ENCODE measurements at regions not wholly inside any gene's neighbourhood (a gene's known extent, or its start where the extent isn't known, plus 50 kb on each side); places are given as distances from the start of the nearest gene placed in this dataset.

DNA sequence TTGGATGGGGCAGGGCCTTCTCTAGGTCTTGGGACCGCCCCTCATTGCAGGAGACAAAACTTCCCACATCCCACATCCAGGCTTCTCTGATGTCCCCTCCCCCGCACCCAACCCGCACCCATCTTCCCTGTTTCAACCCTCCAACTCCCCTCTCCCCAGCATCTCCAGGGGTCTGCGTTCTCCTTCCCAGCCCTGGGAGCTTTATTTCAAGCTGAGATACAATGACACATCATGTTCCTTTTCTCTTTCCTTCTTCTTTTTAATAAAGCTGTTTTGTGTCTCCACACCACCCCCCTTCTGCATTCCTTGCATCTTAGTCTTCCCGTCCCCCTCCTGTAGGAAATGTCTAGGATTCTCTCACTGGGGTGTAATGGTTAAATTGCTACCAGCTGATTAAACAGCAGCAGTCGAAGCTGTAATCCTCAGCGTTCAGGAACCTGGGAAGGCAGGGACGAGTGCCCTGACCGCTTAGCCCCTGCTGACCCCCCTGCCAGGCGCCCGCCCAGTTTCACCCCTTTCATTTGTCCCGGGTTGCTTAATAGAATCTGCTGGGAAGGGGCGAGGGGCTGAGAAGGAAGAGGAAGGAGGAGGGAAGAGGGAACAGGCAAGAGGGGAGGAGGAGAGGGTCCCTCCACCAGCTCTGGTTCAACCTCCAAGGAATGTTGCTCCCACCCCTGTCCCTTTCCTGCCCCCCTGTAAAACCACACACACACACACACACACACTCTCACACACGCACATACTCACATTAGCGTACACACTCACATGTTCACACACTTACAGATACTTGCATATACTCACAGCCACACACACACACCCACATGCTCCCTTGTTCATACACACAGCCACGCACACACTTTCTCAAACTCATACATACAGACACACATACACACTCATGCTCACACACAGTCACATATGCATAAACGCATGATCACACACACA lies 104.5 kb upstream of the MED13L start:
- ATAC-seq (no peak), DNase-seq (no peak)

- ATAC-seq = no peak
Observed at GRCh38 chr12:116382686-116383530, 105.4 kb upstream of the MED13L start.

DNA sequence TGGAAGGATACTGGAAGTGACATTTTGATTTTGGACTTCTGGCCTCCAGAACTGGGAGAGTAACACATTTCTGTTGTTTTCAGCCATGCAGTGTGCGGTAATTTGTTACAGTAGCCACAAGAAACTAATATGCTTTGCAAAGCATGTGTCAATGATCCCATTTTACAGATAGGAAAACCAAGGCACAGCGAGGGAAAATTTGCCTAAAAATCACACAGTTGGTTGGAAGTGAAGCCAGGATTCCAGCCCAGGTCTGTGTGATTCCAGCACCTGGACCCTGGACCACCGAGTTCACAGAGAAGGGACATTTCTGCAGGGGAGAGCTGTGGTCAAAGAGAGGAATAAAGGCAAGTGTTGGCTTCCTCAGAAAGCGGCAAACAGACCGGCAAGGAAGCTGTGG lies 106.7 kb upstream of the MED13L start:
- DNase-seq = no peak
- no peak for ATAC-seq

More at GRCh38 chr12:116382686-116383530, 105.4 kb upstream of the MED13L start:
- DNase-seq = no peak

DNA sequence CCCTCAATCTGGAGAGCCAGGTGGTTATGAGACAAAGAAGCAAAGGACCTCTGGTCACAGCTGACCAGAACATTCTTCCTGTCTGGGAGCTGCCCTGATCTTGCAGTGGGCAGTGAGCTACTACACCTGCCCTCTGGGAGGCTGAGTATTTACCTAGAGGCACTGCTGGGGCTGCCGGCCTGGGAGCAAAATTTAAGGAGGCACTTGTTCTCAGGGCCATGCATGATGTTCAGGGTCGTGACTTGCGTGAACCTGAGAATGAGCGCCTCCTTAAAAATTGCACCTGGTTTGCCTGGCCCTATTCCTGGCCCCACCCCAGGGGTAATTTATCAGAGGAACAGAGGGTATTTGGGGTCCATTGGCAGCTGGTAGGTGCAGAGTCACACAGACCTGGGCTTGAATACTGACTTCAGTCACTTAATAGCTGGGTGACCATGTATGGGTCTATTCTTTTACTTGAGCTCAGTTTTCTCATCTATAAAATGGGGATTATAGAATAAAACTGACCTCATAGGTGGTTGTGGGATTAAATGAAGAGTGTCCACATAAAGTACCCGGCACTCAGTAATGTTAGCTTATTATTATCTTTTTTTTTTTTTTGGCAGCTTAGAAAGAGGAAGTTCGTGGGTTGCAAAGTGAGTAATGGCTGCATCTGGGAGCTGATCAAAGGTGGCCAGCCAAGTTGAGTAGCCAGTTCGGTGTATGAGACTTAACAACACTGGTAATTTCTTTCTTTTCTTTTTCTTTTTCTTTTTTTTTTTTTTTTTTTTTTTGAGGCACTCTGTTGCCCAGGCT lies 107.4 kb upstream of the MED13L start:
- no peak for DNase-seq

DNA sequence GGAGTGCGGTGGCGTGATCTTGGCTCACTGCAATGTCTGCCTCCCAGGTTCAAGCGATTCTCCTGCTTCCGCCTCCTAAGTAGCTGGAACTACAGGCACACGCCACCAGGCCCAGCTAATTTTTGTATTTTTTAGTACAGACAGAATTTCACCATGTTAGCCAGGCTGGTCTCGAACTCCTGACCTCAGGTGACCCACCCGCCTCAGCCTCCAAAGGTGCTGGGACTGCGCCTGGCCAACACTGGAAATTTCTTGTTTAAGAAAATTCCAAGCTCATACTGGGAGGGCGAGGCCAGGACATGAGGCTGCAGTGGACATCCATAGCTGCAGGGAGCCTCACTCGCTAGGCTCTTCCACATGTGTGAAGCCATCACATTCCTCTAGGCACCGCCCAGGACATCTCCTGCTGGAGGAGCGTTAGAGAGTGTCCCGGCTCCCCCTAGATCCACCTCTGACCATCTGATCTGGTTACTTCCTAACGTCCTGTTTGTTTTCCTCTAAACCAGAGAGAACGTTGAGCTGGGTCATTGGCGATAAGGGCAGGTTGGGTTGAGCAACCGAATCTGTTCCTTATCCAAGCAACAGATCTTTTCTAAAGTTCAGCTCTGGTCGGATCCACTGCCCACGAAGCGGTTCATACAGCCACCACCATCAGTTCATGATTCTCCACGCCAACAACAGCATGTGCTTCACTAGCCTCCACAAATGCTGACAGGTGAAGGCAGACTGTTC lies 108.2 kb upstream of the MED13L start:
- DNase-seq (no peak), ATAC-seq (no peak)

More for the DNA sequence above, 107.4 kb upstream of the MED13L start:
- no peak for ATAC-seq

DNA sequence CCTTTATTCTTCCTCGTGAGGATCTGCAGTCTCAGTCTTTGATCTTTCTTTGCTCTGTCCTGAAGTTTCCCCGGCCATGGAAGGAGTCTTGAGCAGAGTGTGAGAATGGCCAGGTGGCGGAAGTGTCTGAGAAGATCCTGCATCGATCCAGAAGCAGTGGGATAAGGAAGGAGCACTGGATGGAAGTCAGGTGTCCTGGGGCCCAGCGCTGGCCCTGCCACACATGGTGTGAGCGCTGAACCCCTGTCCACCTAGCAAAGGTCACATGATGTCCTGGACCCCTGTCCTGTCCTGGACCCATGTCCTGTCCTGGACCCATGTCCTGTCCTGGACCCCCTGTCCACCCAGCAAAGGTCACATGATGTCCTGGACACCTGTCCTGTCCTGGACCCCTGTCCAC lies 111.8 kb upstream of the MED13L start:
- ATAC-seq = no peak

GRCh38 chr12:116389990-116390389 lies 112.5 kb upstream of the MED13L start:
- ATAC-seq (no peak), DNase-seq (no peak)

More for the DNA sequence above, 111.8 kb upstream of the MED13L start:
- DNase-seq = no peak

GRCh38 chr12:116390401-116391335 lies 113.2 kb upstream of the MED13L start:
- ATAC-seq (no peak), DNase-seq (no peak)

GRCh38 chr12:116391501-116391900 lies 114.0 kb upstream of the MED13L start:
- DNase-seq (no peak), ATAC-seq (no peak)

DNA sequence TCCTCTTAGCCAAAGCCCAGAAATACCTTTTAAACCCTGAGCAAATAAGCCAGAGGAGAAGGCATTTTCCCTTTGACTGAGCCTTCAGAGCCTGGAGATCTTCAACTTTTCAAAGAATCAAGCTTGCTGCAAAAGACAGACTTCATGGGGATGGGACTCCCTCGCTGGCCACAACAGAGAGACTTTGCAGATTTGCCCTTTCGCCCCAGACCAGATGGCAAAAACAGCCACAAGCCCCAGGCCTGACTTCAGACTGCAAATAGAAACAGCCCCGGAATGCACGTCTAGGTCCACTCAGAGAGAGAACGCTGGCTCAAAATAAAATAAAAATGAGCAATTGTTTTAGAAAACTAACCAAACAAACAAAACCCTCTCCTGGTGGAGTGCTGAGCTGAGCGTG lies 114.6 kb upstream of the MED13L start:
- no peak for DNase-seq
- ATAC-seq = no peak

GRCh38 chr12:116393255-116393654 lies 115.8 kb upstream of the MED13L start:
- ATAC-seq = no peak
- no peak for DNase-seq

GRCh38 chr12:116393859-116394650 lies 116.6 kb upstream of the MED13L start:
- DNase-seq = no peak

GRCh38 chr12:116395396-116395795 lies 117.9 kb upstream of the MED13L start:
- DNase-seq (no peak), ATAC-seq (no peak)

More at GRCh38 chr12:116393859-116394650, 116.6 kb upstream of the MED13L start:
- no peak for ATAC-seq

GRCh38 chr12:116397148-116397547 lies 119.7 kb upstream of the MED13L start:
- no peak for DNase-seq
- ATAC-seq = no peak

GRCh38 chr12:116398193-116398592 lies 120.7 kb upstream of the MED13L start:
- ATAC-seq = no peak
- DNase-seq = no peak

GRCh38 chr12:116399055-116399454 lies 121.6 kb upstream of the MED13L start:
- no peak for DNase-seq
- no peak for ATAC-seq

DNA sequence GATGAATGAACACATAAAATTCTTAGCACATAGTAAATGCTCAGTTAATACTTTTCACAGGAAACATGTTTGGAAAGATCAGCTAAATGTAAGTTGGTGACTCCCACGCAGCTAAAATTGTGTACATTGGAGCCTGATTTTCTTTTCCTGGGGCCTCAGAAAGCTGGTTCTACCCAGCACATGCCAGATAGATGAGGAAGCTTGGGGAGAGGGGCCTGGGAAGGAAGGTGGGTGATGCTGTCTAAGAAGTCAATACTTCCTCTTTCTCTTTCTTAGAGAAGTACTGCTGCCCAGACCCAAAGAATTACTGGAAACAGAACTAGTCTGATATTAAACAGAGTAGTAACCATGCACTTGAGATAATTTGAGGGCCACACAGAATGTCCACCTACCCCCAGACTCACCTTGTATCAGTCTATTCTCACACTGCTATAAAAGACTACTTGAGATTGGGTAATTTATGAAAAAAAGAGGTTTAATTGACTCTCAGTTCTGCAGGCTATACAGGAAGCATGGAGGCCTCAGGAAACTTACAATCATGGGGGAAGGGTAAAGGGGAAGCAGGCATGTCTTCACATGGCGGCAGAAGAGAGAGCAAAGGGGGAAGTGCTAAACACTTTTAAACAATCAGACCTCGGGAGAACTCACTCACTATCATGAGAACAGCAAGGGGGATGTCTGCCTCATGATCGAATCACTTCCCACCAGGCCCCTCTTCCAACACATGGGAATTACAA lies 123.3 kb upstream of the MED13L start:
- DNase-seq (no peak), ATAC-seq (no peak)

- no peak for DNase-seq
- no peak for ATAC-seq
Observed at GRCh38 chr12:116401565-116401964, 124.1 kb upstream of the MED13L start.

Measured in stimulated activated naive CD8-positive, alpha-beta T cell treated with anti-CD3 and anti-CD28 coated beads, Interleukin-15, Interleukin-2, amounts not matched to agents 100 U/mL and 50 U/mL, for 24 hours (primary cell).